HUES48 (cell line): ENCODE measurements at regions not wholly inside any gene's neighbourhood (a gene's known extent, or its start where the extent isn't known, plus 50 kb on each side); places are given as distances from the start of the nearest gene placed in this dataset.
"Not testable (repeated sequence)": the region's sequence is repeated elsewhere in the genome, so short reads cannot be mapped to it uniquely, and the experiment has no call there.

Experiments used
- H3K27ac ChIP-seq: one replicate; pipeline ENCODE4 v1.7.0; 2013; ENCODE audit warnings: low read depth, low read length, inconsistent platforms
- H3K27me3 ChIP-seq: 2 replicates; pipeline ENCODE4 v1.6.1; 2013; ENCODE audit warnings: mild to moderate bottlenecking, low read length; ENCODE audit not compliant: control insufficient read depth, insufficient read depth
- H3K36me3 ChIP-seq: 2 replicates; pipeline ENCODE4 v1.6.1; 2013; ENCODE audit warnings: low read length; ENCODE audit not compliant: control insufficient read depth, insufficient read depth
- H3K4me1 ChIP-seq: 2 replicates; pipeline ENCODE4 v1.6.1; 2013; ENCODE audit warnings: mild to moderate bottlenecking, low read length; ENCODE audit not compliant: control insufficient read depth, insufficient read depth
- H3K4me3 ChIP-seq: 2 replicates; pipeline ENCODE4 v1.5.1; 2013; ENCODE audit warnings: mild to moderate bottlenecking, low read depth, low read length
- H3K9ac ChIP-seq: 2 replicates; pipeline ENCODE4 v1.6.1; 2013; ENCODE audit warnings: mild to moderate bottlenecking, low read depth, low read length, moderate library complexity
- H3K9me3 ChIP-seq: 2 replicates; pipeline ENCODE4 v1.6.1; 2013; ENCODE audit warnings: low read length; ENCODE audit not compliant: control insufficient read depth, insufficient read depth

- Histone ChIP-seq H3K4me1 (peaks cover 35% of the 10 kb centered on the region), H3K9ac (peak overlapping the region; percentile 3), H3K27ac (peak overlapping the region; percentile 87), H3K4me3 (peak overlapping the region; percentile 7; the same call in 1 of the 2 replicates)
- H3K27me3 ChIP-seq, H3K9me3 ChIP-seq, H3K36me3 ChIP-seq: not testable (repeated sequence)
These were observed 187.9 kb upstream of the F9 start for GRCh38 chrX:139342594-139342991.

DNA sequence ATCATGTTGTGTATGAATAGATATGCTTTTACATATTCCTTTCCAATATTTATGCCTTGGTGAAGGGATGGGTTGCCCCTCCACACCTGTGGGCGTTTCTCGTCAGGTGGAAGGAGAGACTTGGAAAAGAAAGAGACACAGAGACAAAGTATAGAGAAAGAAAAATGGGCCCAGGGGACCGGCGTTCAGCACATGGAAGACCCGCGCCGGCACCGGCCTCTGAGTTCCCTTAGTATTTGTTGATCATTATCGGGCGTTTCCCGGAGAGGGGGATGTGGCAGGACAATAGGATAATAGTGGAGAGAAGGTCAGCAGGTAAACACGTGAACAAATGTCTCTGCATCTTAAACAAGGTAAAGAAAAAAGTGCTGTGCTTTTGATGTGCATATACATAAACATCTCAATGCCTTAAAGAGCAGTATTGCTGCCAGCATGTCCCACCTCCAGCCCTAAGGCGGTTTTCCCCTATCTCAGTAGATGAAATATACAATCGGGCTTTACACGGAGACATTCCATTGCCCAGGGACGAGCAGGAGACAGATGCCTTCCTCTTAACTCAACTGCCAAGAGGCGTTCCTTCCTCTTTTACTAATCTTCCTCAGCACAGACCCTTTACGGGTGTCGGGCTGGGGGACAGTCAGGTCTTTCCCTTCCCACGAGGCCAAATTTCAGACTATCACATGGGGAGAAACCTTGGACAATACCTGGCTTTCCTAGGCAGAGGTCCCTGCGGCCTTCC, 188.5 kb upstream of the F9 start:
- not testable (repeated sequence) for H3K9me3 ChIP-seq, H3K27me3 ChIP-seq, H3K36me3 ChIP-seq
- Histone ChIP-seq H3K4me1 (peaks cover 35% of the 10 kb centered on the region), H3K9ac (peak overlapping the region; percentile 63), H3K4me3 (peak overlapping the region; percentile 44), H3K27ac (peak overlapping the region; percentile 87)

- Histone ChIP-seq H3K9ac (no peak overlapping the region), H3K27ac (no peak overlapping the region), H3K4me1 (no peaks in the 10 kb centered on the region), H3K36me3 (no peaks in the 10 kb centered on the region), H3K4me3 (no peak overlapping the region), H3K9me3 (no peaks in the 10 kb centered on the region), H3K27me3 (no peaks in the 10 kb centered on the region)
These were observed 198.1 kb upstream of the F9 start for GRCh38 chrX:139332441-139332840.

- no peak overlapping the region for H3K27ac ChIP-seq
- H3K4me3 ChIP-seq, result no peak overlapping the region
These were observed 203.2 kb upstream of the F9 start for GRCh38 chrX:139327355-139327754.

DNA sequence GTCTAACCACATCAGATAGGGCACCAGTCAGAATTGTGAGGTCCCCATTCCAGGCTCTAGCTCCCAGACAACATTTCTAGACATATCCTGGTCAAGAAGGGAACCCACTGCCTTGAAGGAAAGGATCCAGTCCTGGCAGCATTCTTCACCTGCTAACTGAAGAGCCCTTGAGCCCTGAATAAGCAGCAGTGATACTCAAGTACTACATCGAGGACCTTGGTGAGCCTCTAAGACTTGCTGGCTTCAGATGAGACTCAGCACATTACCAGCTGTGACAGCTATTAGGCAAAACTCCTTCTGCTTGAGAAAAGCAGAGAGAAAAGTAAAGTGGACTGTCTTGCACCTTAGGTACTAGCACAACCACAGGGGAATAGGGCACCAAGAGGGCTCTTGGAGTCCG, 205.8 kb upstream of the F9 start:
- no peak overlapping the region for H3K9ac ChIP-seq
- H3K27ac ChIP-seq, result no peak overlapping the region
- no peaks in the 10 kb centered on the region for H3K4me1 ChIP-seq
- no peak overlapping the region for H3K4me3 ChIP-seq
- H3K27me3 ChIP-seq, result no peaks in the 10 kb centered on the region
- H3K36me3 ChIP-seq, result no peaks in the 10 kb centered on the region
- no peaks in the 10 kb centered on the region for H3K9me3 ChIP-seq

More at GRCh38 chrX:139327355-139327754, 203.2 kb upstream of the F9 start:
- H3K4me1 ChIP-seq, result no peaks in the 10 kb centered on the region
- no peaks in the 10 kb centered on the region for H3K27me3 ChIP-seq
- no peaks in the 10 kb centered on the region for H3K36me3 ChIP-seq
- no peak overlapping the region for H3K9ac ChIP-seq
- no peaks in the 10 kb centered on the region for H3K9me3 ChIP-seq

DNA sequence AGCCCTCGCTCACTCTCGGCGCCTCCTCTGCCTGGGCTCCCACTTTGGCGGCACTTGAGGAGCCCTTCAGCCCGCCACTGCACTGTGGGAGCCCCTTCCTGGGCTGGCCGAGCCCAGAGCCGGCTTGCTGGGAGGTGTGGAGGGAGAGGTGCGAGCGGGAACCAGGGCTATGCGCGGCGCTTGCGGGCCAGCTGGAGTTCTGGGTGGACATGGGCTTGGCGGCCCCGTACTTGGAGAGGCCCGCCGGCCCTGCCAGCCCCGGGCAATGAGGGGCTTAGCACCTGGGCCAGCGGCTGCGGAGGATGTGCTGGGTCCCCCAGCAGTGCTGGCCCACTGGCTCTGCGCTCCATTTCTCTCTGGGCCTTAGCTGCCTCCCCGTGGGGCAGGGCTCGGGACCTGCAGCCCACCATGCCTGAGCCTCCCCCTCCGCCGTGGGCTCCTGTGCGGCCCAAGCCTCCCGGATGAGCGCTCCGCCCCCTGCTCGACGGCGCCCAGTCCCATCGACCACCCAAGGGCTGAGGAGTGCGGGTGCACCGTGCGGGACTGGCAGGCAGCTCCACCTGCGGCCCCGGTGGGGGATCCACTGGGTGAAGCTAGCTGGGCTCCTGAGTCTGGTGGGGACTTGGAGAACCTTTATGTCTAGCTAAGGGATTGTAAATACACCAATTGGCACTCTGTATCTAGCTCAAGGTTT, 209.7 kb upstream of the F9 start:
- not testable (repeated sequence) for H3K9ac ChIP-seq, H3K36me3 ChIP-seq, H3K4me3 ChIP-seq, H3K4me1 ChIP-seq, H3K27me3 ChIP-seq, H3K9me3 ChIP-seq, H3K27ac ChIP-seq

GRCh38 chrX:139306675-139307074, 223.9 kb upstream of the F9 start:
- H3K9ac ChIP-seq, H3K27ac ChIP-seq, H3K36me3 ChIP-seq, H3K4me3 ChIP-seq, H3K27me3 ChIP-seq: not testable (repeated sequence)
- H3K4me1 ChIP-seq, result peaks cover 11% of the 10 kb centered on the region
- H3K9me3 ChIP-seq, result peaks cover 23% of the 10 kb centered on the region; the same call in 1 of the 2 replicates

GRCh38 chrX:139304471-139304870, 226.1 kb upstream of the F9 start:
- H3K27ac ChIP-seq, result no peak overlapping the region
- H3K9ac ChIP-seq, result no peak overlapping the region
- H3K4me3 ChIP-seq, result no peak overlapping the region
- no peaks in the 10 kb centered on the region; the same call in 1 of the 2 replicates for H3K27me3 ChIP-seq
- H3K4me1 ChIP-seq, result peaks cover 8% of the 10 kb centered on the region
- no peaks in the 10 kb centered on the region for H3K36me3 ChIP-seq
- H3K9me3 ChIP-seq, result peaks cover 23% of the 10 kb centered on the region; the same call in 1 of the 2 replicates

DNA sequence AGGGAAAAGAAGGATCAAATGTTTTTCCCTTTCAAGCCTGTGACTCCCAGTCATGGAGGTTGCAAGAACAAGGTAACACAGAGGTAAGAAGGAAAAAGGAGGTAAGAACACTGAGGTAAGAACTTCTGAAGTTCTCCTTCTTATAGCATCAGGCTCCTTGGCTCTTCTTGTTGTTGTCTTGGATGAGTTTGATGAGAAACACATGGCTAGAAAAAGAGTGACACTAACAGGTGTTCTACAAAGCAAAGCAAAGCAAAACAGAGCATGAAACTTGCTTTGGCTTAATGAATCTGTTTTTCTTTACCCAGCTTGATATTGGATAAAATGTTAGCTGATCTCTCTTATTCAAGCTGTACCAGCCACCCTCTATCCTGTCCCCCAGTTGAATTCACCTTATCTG, 231.2 kb upstream of the F9 start:
- Histone ChIP-seq H3K27me3 (no peaks in the 10 kb centered on the region; the same call in 1 of the 2 replicates), H3K9ac (no peak overlapping the region), H3K4me1 (peaks cover 19% of the 10 kb centered on the region), H3K4me3 (no peak overlapping the region), H3K36me3 (no peaks in the 10 kb centered on the region), H3K27ac (no peak overlapping the region), H3K9me3 (no peaks in the 10 kb centered on the region)

DNA sequence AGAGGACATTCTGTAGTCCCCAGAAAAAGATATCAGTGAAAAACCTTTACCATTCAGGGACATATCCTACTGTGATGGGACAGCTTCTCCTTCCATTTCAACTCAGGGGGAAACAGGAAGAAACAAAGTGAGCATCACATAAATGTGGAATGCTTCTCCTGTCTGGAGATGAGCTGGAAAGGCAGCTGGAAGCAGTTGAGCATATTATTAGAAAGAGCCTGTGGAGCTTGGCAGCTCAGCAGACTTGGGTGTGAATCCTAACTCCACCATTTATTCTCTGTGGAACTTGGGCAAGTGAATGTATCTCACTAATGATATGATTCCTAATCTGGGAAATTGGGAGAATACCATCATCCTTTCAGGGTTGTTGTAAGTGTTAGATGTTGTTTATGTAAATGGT, 232.1 kb upstream of the F9 start:
- no peaks in the 10 kb centered on the region for H3K36me3 ChIP-seq
- no peak overlapping the region for H3K9ac ChIP-seq
- no peaks in the 10 kb centered on the region for H3K9me3 ChIP-seq
- H3K27me3 ChIP-seq, result no peaks in the 10 kb centered on the region; the same call in 1 of the 2 replicates
- H3K27ac ChIP-seq, result no peak overlapping the region
- no peak overlapping the region for H3K4me3 ChIP-seq
- peaks cover 19% of the 10 kb centered on the region for H3K4me1 ChIP-seq

DNA sequence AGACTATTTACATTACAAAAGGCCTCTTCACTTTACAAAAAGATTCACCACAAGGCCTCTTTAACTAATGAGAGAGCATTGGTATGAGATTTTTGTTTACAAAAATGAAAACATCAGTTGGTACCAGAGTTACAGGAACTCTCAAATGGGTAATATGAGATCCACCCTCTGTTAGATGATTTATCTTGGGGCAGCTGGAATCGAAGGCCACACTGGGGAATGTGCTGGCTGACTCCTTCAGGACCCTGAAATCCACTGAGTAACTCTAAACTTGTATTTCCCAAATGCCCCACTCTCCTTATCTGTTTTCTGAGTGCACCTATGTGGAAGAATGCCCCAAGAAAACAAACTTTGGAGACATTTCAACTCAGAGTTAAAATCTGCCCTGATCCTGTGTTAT, 232.9 kb upstream of the F9 start:
- H3K27me3 ChIP-seq, result no peaks in the 10 kb centered on the region; the same call in 1 of the 2 replicates
- H3K4me1 ChIP-seq, result peaks cover 19% of the 10 kb centered on the region
- no peak overlapping the region for H3K27ac ChIP-seq
- H3K36me3 ChIP-seq, result no peaks in the 10 kb centered on the region
- H3K9me3 ChIP-seq, result no peaks in the 10 kb centered on the region
- no peak overlapping the region for H3K9ac ChIP-seq
- no peak overlapping the region for H3K4me3 ChIP-seq
